ENCODE measurements at regions not wholly inside any gene's neighbourhood (a gene's known extent, or its start where the extent isn't known, plus 50 kb on each side); places are given as distances from the start of the nearest gene placed in this dataset.
"Not testable (repeated sequence)": the region's sequence is repeated elsewhere in the genome, so short reads cannot be mapped to it uniquely, and the experiment has no call there.

DNA sequence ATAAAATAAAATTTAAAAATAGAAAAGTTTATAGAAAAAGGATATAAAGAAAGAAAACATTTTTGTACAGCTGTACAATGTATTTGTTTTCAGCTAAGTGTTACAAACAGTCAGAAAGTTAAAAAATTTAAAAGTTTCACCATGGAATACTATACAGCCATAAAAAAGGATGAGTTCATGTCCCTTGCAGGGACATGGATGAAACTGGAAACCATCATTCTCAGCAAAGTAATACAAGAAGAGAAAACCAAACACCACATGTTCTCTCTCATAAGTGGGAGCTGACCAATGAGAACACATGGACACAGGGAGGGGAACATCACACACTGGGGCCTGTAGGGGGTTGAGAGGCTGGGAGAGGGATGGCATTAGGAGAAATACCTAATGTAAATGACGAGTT is 229.9 kb upstream of the MCHR2 start:
- not testable (repeated sequence) for DNase-seq

DNA sequence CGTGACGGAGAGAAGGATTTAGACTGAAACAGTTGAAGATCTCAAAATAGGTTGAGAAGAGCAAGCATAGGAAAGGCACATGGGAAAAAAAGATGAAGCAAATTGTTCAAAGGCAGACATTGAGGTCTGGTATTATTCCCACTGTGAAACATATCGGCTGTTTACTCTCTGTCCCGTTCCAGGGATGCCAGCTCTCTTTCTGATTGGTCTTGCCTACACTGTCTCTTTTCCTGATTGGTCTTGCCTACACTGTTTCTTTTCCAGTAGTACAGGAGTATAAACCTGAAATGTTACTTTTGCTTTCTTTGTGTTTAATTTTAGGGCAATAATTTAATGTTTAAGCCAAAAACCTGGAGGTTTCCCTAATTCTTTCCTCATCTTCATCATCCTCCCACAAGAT is 226.5 kb upstream of the MCHR2 start:
- no peak for DNase-seq

DNA sequence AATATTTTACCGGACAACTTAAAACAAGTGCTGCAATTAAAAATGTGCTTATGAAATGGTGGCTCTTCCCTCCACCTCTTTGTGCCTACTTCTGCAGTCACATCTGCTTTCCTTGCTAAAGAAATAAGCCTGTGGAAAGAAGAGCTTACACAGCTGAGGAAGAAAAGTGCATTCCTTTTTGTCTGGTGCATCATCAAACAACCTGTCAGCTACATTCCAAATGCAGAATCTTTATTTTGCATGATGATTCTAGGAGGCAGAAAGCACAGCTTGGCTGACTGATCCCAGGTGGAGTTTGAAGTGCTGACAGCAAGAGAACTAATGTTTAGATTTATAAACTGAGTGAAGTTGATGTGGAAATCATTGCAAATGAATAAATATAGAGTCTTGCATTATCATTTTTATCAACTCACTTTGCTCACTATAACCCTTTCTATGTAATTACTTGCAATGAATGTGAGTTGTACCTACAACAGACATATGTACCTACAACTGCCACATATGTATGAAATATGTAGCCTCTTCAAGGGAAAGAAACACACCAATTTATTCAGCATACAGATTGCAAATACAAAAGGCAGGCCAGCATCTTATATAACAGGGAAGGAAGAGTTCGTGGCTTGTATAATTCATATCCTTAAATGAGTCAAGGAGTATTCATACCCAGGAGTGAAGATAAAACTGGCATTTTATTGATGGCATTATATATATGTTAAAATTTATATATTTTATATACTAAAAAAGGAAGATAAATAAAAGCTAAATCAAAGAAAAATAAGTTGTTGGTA is 223.4 kb upstream of the MCHR2 start:
- DNase-seq: no peak

DNA sequence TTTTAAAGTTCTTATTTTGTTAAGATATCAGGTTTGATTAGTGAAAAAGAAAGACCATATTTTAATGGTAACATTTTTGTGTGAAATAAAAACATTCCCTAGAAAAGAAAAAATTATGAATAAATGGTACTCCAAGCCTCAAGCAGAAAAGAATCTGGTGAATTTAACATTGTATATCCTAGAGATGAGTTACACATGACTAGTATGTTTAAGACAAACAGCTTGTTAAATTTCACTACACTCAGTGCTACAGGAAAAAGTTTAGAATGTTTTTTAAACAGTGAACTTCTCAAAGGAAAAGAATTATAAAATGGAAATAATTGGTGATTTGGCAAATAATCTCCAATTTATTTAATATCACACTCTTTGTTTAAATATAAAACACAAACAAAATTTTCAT is 222.7 kb upstream of the MCHR2 start:
- no peak for DNase-seq

DNA sequence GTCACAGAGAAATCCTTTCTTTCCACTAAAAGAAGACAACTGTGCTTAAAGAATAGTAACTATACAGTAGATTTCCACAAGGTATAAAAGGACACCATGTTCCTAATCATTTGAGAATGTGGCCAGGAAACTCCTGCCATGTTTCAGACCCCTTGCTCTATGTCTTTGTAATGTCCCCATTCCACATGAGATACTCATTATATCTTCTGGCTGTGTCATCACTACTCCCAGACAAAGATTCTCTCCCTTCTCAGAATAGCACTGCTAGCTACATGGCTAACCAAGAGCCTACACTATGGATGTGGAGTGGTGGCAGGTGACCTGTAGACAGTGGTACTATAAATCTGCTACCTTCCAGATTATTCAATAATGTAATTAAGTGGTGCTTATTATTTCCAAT is 218.1 kb upstream of the MCHR2 start:
- DNase-seq: no peak

DNA sequence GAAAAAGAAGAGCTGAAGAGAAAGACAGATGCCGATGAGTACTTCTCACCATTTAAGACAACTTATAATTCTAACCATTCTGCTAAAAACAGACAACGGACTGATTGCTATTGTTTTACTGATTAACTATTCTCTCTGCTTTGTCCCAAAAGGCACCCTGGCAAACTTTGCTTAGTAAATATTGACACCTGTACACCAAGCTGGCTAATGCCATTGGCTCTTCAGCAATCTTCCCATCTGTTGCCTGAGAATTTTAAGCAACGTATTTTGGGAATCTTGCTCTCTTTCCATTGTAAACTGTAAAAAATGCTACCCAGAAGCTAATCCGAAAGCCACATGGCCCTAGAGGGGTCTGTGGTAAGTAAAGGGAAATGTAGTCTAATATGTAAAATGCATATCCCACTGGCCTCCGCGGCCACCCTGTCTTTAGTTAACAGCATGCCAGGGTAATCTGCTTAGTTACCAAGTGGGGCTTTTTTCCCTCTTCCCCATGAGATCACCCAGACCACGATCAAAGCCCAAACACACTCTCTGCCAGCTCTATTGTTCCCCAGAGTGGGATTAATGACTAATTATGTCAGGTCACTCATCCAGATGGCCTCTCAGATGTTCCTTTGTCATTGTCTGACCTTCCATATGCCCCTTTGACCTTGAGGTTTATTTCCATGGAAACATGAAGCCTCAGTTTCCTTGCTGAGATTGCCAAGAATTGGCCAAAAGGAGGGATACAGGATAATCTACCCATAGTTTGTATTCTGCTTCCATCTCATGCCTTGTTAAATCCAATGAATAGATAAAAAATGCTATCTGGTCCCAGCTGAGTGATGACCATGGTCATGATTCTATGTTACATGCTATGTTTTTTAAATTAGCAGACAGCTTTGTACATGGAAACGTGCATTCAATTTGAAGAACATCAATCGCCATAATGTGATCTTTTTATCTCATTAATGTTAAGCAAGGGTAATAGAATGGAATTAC is 216.4 kb upstream of the MCHR2 start:
- DNase-seq: no peak

DNA sequence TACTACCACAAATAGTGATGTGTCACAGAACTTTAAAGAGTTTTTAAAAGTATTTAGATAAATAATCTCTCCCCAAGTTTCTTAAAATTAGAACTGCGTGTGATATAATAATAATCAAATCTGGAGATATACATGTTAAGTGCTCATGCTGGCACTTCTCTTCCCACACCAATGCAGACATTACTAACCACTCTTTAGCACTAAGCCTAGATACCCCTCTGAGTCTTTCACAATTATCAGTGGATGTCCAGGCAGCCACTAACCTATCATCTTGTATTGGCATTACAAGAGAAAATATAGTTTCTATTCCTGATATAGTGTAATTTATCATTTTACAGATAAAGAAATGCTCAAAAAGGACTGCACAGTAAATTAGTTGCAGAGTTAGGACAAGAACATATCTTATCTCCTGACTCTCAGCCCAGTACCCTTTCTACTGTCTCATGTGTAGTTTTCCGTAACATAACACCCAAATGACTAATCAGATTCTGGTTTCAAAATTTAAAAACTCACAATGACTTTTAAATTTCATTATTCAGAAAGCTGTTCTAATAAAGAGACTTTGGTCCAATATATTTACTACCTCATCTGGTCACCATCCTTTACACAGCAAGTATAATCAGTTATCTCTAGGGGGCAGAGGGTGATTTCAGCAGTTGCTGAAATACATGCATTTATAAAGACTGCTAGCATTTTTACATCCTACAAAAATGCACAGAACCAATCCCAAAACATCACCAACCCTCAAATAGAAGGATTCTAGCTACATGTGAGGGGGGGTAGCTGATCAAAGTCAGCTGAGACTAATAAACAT is 215.5 kb upstream of the MCHR2 start:
- no peak for DNase-seq

DNA sequence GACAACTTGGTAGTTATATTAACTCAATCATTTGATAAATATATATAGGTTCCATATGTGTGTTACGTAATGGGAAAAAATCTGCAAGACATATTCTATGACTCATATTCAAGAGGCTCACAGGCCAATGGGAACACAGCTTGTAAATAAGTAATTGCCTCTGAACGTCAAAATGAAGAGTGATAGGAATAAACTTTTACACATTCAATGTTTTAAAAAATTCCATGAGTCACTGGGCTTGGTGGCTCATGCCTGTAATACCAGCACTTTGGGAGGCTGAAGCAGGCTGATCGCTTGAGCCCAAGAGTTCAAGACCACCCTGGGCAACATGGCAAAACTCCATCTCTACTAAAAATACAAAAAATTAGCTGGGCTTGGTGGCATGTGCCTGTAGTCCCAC is 209.4 kb upstream of the MCHR2 start:
- no peak for DNase-seq

DNA sequence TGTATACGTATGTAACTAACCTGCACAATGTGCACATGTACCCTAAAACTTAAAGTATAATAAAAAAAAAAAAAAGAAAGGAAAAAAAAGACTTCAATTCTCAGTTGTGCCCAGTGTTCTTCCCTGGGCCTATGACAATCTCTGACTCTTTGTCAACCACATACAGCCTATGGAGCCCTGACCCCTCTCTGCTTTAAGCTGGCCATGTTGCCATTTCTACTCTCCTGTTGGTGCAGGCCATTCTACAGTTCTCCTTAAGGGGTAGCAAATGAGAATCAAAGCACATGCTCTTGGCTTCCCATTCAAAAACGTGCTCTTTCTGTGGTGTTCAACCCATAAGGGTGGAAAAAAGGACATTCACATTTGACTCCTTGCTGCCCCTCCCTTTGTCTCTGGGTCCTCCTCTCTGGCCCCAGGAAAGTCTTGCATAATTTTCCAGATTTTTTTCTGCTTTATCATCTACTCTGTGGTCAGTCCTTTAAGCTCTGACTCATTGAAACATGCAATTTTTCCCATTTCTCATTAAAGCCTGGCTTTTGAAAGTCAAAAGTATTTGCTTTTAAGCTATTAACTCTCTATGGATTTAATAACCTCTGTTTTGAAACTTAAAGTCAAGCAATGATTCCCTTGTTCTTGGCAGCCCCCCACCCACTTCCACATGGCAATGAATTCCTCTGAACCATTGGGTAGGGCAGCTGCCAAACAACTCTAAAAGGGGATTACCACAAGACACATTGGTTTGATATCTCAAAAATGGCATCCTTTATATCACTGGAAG is 208.6 kb upstream of the MCHR2 start:
- DNase-seq: no peak

DNA sequence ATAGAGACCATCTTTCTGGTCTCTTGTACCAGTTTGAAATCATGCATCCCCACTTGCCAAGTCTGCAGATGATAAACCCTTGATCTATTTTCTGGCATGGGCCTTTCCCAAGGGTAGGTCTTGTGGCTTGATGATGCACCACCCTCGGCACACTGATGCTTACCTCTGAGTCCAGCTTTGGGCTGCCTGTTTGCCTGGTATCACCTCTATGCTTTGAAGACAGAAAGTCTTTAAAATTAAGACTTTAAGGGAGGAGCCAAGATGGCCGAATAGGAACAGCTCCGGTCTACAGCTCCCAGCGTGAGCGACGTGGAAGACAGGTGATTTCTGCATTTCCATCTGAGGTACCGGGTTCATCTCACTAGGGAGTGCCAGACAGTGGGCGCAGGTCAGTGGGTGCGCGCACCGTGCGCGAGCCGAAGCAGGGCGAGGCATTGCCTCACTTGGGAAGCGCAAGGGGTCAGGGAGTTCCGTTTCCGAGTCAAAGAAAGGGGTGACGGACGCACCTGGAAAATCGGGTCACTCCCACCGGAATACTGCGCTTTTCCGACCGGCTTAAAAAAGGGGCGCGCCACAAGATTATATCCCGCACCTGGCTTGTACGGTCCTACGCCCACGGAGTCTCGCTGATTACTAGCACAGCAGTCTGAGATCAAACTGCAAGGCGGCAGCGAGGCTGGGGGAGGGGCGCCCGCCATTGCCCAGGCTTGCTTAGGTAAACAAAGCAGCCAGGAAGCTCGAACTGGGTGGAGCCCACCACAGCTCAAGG is 202.4 kb upstream of the MCHR2 start:
- DNase-seq: not testable (repeated sequence)

DNA sequence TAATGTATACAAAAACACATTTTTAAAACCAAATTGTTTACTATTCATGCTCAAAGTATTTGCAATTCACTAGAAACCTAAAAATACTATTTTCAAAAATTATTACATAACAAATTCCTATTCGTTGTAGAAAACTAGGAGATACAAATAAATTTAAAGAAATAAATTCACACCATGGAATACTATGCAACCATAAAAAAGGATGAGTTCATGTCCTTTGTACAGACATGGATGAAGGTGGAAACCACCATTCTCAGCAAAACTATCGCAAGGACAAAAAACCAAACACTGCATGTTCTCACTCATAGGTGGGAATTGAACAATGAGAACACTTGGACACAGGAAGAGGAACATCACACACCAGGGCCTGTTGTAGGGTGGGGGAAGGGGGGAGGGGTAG is 201.2 kb upstream of the MCHR2 start:
- DNase-seq: not testable (repeated sequence)

DNA sequence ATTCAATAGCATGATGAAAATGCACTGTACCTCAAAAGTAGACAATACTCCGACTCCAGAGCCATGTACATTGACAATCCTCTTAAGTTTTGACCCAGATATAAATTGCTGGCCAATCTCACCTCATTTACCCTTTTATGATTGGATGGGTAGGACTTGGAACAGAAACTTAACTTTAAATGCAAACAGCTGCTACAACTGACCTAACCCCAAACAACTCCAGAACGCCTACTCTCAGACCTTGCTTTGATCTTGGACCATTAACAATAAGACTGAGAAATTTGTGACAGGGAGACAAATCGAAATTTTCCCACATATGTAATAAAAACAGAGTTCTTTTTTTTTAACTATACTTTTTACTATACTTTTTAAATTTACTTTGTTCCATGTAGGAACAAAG is 200.5 kb upstream of the MCHR2 start:
- DNase-seq: no peak

DNA sequence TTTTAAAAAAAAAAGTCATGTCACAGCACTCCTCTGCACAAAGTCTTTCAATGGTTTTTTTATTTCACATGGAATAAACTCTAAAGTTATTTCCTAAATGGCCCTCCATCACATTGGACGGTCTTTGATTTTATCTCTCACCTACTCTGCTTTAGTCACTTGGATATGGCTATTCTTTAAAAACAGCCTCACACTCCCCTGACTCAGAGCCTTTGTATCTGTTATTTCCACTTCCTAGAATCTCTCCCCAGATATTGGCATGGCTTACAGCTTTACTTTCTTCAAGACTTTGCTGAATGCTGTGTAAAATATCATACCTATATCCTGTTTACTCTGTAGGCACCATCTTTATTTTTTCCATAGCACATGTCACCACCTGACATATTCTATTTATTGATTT is 194.7 kb upstream of the MCHR2 start:
- DNase-seq: no peak

DNA sequence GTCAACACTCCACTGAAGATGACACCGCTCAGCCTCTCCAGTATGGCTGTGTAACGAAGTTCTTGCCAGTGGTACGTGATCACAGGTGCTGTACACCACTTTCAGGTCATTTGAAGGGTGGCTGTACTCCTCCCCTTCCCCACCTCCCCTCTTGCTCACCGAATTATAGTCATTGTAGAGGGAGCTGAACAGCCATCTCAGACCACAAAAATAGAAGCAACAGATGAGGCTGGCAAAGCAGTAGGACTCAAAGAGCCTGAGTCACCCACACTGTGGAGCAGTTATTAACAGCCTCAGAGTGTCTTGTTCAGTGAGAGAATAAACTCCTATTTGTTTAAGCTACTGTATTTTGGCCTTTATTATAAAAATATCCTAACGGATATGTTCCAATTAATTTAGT is 192.5 kb upstream of the MCHR2 start:
- DNase-seq: no peak

DNA sequence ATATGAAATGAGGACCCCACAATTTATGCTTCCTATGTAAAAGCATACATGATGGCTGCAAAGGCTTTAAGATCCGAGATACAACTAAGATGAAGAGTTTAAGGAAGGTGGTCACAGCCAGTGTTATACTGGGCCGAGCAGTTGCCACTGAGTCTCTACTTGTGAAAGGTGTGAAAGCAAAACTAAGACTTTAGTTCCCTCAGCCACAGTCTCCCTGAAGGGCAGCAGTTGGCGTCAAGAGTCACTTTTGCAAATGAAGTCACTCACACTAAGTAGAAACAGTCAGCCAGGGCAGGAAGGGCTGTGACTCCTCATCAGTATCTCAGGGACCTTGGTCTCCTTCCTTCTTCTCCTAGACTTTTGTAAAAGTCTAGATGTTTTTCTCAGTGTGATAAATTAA is 191.6 kb upstream of the MCHR2 start:
- no peak for DNase-seq

DNA sequence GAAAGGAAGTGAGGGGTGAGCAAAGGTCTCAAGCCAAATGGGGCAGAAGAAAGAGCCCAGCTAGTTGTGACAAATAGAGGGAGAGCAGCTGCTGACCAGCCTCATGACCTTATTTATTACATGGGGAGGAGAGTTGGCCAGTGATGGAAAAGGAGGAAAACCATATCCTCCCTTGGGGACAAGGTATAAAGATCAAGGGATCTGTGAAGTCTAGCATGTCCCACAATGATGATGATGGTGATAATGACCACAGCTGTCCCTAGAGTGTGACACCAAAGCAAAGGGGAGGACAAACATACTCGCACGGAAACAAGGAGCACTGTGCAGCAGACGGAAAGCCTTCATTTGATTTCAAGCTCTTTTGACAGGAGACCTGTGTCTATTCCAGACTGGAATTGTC is 190.4 kb upstream of the MCHR2 start:
- no peak for DNase-seq

DNA sequence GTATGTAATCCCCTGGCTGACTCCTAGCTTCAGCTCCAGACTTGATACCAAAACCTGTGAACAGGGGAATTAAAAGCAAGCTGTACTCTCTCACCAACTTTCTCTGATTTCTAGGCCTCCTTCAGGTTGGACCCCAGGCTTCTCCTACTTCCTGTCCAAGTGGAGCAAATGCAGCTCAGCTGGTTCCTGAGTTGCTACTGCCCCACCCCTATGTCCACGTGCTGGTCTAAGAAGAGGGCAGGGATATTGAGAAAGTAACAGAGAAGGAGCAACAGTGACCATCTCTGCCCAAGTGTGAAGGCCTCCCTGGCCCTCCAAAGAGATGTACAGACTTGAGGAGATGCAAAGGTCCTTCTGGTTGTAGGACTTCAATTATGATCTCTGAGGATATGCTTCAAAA is 188.3 kb upstream of the MCHR2 start:
- no peak for DNase-seq

DNA sequence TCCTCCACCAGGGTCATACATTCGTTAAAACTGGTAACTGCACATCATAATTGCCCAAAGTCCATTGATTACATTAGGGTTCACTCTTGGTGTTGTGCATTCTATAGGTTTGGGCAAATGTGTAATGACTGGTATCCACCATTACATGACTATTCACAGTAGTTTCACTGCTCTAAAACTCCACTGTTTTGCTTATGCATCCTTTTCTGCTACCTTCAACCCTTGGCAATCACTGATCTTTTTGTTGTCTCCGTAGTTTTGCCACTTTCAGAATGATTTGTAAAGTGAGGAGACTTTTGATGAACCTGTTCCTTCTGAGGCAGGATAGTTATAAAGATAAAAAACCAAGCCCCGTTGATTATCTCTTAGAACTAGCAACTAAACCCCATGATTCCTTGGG is 187.3 kb upstream of the MCHR2 start:
- no peak for DNase-seq

DNA sequence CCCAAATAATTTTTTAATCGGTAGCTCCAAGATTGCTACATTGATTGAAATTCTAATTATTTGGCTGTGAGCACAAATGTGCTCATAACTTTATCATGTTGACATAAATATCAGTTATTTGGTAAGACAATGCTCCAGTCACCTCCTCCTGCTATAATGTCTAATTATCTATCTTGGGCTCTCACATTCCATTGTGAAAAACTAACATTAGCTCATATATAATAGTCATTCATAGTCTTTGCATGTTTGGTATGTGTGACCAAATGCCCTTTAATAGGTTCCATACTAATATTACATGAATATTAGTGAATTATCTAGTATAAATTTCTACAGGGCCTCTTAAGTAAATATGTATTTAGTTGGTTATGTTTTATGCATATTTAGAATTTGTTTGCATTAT is 185.6 kb upstream of the MCHR2 start:
- DNase-seq: no peak

DNA sequence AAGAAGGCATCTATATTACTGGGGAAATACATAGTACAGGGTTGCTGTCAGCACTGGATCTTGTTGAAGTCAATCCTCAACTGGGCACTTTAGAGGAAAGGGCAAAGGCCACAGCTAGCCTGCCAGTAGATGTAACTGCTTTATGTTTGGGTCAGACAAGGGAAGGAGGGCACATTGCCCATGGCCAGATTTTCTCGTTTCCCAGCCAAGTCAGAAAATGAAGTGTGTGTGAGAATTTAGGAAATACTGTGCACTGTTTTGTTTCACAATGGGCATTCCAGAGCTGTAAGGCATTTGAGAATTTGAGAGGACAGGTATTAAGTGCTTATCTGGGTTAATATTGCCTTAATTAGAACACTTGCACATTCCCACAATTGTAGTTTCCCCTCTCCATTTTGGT is 183.9 kb upstream of the MCHR2 start:
- no peak for DNase-seq

DNA sequence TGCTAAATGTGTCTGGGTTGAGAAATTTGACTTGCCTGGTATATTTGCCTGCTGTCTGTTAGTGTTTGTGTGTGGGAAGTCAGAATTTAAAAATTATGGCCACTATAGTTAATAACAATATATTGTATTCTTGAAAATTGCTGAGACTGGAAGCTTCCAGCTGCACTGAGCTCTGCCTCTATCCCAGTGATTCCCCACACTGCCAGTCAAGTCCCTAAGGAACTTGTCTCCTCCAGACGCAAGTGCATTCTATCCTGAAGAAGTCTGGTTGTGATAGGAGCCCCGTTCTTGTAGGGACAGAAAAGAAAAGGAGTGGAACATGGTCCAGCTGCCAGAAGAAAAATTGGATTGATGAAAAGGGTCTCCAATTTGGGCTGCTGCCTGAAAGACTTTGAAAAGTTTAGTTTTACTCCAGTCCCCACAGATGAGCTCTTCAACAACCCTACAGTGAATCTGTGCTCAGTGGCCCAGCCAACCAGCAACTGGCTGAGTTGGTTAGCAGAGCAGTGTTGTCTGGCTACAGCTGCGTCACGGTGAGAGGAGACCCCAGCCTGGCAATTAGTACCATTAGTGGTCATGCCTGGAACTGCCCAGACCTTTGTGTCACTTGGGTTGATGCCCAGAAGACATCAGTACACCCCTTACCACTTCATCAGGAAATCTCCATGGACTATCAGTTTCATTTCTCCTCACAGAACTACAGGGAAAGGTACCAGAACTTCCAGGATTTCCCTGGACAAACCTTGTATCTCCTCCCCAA is 183.1 kb upstream of the MCHR2 start:
- no peak for DNase-seq
